GM18519 (cell line): ENCODE measurements at regions not wholly inside any gene's neighbourhood (a gene's known extent, or its start where the extent isn't known, plus 50 kb on each side); places are given as distances from the start of the nearest gene placed in this dataset.
"Not testable (repeated sequence)": the region's sequence is repeated elsewhere in the genome, so short reads cannot be mapped to it uniquely, and the experiment has no call there.

Experiments used
- ATAC-seq: cut with Tn5 transposase; IDR thresholded peaks from one replicate; pipeline ENCODE4 v1.9.1; 2021; ENCODE audit warnings: mild to moderate bottlenecking, moderate library complexity; ENCODE audit not compliant: unreplicated experiment, low FRiP score

- ATAC-seq: no peak
Observed at GRCh38 chr18:76307293-76307690, 187.8 kb downstream of the ZNF516 start.

- ATAC-seq: no peak
Observed at GRCh38 chr18:76306685-76307292, 188.3 kb downstream of the ZNF516 start.

- ATAC-seq: no peak
Observed at GRCh38 chr18:76285866-76286265, 209.2 kb downstream of the ZNF516 start.

- ATAC-seq: no peak
Observed at GRCh38 chr18:76281565-76281964, 213.5 kb downstream of the ZNF516 start.

- no peak for ATAC-seq
Observed at GRCh38 chr18:76277801-76278200, 217.2 kb downstream of the ZNF516 start.

- peak; percentile 65 for ATAC-seq
Observed at GRCh38 chr18:76275727-76276313, 219.2 kb downstream of the ZNF516 start.

- no peak for ATAC-seq
Observed at GRCh38 chr18:76274468-76275289, 220.4 kb downstream of the ZNF516 start.

- ATAC-seq: no peak
Observed at GRCh38 chr18:76273956-76274355, 221.1 kb downstream of the ZNF516 start.

GRCh38 chr18:76273036-76273545 is 222.0 kb downstream of the ZNF516 start:
- ATAC-seq: no peak

GRCh38 chr18:76267423-76267822 is 227.6 kb downstream of the ZNF516 start:
- ATAC-seq: not testable (repeated sequence)

GRCh38 chr18:76266236-76266991 is 228.6 kb downstream of the ZNF516 start:
- ATAC-seq: no peak

- ATAC-seq: no peak
Observed at GRCh38 chr18:76265497-76266235, 229.4 kb downstream of the ZNF516 start.

- ATAC-seq: no peak
Observed at GRCh38 chr18:76264876-76265250, 230.2 kb downstream of the ZNF516 start.

- no peak for ATAC-seq
Observed at GRCh38 chr18:76264198-76264875, 230.7 kb downstream of the ZNF516 start.

- no peak for ATAC-seq
Observed at GRCh38 chr18:76263046-76264005, 231.7 kb downstream of the ZNF516 start.

- no peak for ATAC-seq
Observed at GRCh38 chr18:76260941-76261472, 234.0 kb downstream of the ZNF516 start.

- ATAC-seq: no peak
Observed at GRCh38 chr18:76259711-76260110, 235.3 kb downstream of the ZNF516 start.

- no peak for ATAC-seq
Observed at GRCh38 chr18:76259096-76259495, 235.9 kb downstream of the ZNF516 start.
